ENCODE measurements at regions not wholly inside any gene's neighbourhood (a gene's known extent, or its start where the extent isn't known, plus 50 kb on each side); places are given as distances from the start of the nearest gene placed in this dataset.

- Histone ChIP-seq H3K27me3 (ENCODE audit: control insufficient read depth, insufficient read depth, low read length, poor library complexity, severe bottlenecking) (no peaks in the 10 kb centered on the region), H3K4me1 (ENCODE audit: control insufficient read depth, insufficient read depth, low read length) (peaks cover 7% of the 10 kb centered on the region), H3K9me3 (ENCODE audit: control insufficient read depth, low read length) (no peaks in the 10 kb centered on the region), H3K27ac (ENCODE audit: low read depth, low read length) (no peak overlapping the region), H3K9ac (ENCODE audit: extremely low read depth, low read length, poor library complexity, severe bottlenecking) (no peak overlapping the region), H3K36me3 (ENCODE audit: control insufficient read depth, insufficient read depth, low read length) (no peaks in the 10 kb centered on the region), H3K4me3 (ENCODE audit: low read length) (no peak overlapping the region)
- no peak for DNase-seq
- Mint-ChIP-seq H3K9me3 (peaks cover 4% of the 10 kb centered on the region), H3K36me3 (ENCODE audit: low read depth) (peaks cover 3% of the 10 kb centered on the region), H3K27me3 (ENCODE audit: insufficient read depth) (no peaks in the 10 kb centered on the region), H3K4me3 (no peak overlapping the region), H3K4me1 (peaks cover 23% of the 10 kb centered on the region), H3K27ac (no peak overlapping the region)
- 89 to 100% methylated on average over 4 to 7 of the region's 7 CpGs for WGBS, 2 experiments (ENCODE audit: insufficient coverage in 1 of 2, insufficient read length in 1 of 2)
- TF ChIP-seq CTCF (conservative IDR thresholded peaks at IDR 0.05), result no peak
Observed at GRCh38 chr2:8501061-8501720, 180.7 kb upstream of the ID2 start.

GRCh38 chr2:8502316-8502715 lies 179.5 kb upstream of the ID2 start:
- H3K36me3 ChIP-seq (ENCODE audit: control insufficient read depth, insufficient read depth, low read length), result no peaks in the 10 kb centered on the region
- peaks cover 7% of the 10 kb centered on the region for H3K4me1 ChIP-seq (ENCODE audit: control insufficient read depth, insufficient read depth, low read length)
- Mint-ChIP-seq H3K36me3 (ENCODE audit: low read depth) (peaks cover 4% of the 10 kb centered on the region), H3K27me3 (ENCODE audit: insufficient read depth) (peaks cover under 1% of the 10 kb centered on the region), H3K4me1 (peaks cover 23% of the 10 kb centered on the region), H3K27ac (no peak overlapping the region), H3K4me3 (no peak overlapping the region), H3K9me3 (peaks cover 5% of the 10 kb centered on the region)
- no peaks in the 10 kb centered on the region for H3K9me3 ChIP-seq (ENCODE audit: control insufficient read depth, low read length)
- H3K9ac ChIP-seq (ENCODE audit: extremely low read depth, low read length, poor library complexity, severe bottlenecking), result no peak overlapping the region
- no peak for DNase-seq
- no peak overlapping the region for H3K27ac ChIP-seq (ENCODE audit: low read depth, low read length)
- no peak for TF ChIP-seq CTCF (conservative IDR thresholded peaks at IDR 0.05)
- no peak overlapping the region for H3K4me3 ChIP-seq (ENCODE audit: low read length)
- WGBS, 2 experiments (ENCODE audit: insufficient coverage in 1 of 2, insufficient read length in 1 of 2), result 81 to 91% methylated on average over 3 to 6 of the region's 6 CpGs
- no peaks in the 10 kb centered on the region for H3K27me3 ChIP-seq (ENCODE audit: control insufficient read depth, insufficient read depth, low read length, poor library complexity, severe bottlenecking)

DNA sequence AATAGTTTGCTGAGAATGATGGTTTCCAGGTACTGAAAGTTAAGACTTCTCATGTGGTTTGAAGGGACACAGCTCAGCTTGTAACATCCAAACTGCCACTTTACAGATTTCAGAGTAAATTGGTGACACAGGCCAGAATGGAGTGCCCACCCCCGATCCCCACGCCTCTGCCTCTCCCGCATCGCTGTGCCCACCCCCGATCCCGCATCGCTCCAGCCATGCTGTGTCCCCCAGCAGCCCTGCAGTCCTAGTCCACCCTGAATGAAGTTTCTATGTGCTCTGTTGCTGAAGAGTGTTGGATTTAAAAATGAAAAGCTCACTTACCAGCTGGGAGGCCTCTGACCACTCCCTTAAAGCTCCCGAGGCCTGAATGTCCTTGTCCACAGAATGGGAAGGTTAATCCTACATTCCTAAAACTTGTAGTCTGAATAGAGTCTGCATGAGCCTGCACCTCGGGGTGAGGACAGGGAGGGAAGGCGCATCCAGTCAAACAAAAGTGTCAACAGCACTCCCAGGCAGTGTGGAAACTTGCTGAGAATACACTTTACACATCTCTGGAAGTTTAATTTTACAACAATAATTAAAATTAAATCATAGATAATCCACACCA lies 176.4 kb upstream of the ID2 start:
- Histone ChIP-seq H3K27me3 (ENCODE audit: control insufficient read depth, insufficient read depth, low read length, poor library complexity, severe bottlenecking) (no peaks in the 10 kb centered on the region), H3K4me3 (ENCODE audit: low read length) (no peak overlapping the region), H3K9ac (ENCODE audit: extremely low read depth, low read length, poor library complexity, severe bottlenecking) (no peak overlapping the region), H3K36me3 (ENCODE audit: control insufficient read depth, insufficient read depth, low read length) (no peaks in the 10 kb centered on the region), H3K4me1 (ENCODE audit: control insufficient read depth, insufficient read depth, low read length) (peaks cover 4% of the 10 kb centered on the region), H3K27ac (ENCODE audit: low read depth, low read length) (no peak overlapping the region), H3K9me3 (ENCODE audit: control insufficient read depth, low read length) (peaks cover 7% of the 10 kb centered on the region)
- Mint-ChIP-seq H3K36me3 (ENCODE audit: low read depth) (peaks cover 7% of the 10 kb centered on the region), H3K27me3 (ENCODE audit: insufficient read depth) (peaks cover 1% of the 10 kb centered on the region), H3K27ac (no peak overlapping the region), H3K9me3 (peaks cover 25% of the 10 kb centered on the region), H3K4me3 (no peak overlapping the region), H3K4me1 (peaks cover 16% of the 10 kb centered on the region)
- 81 to 86% methylated on average over 5 to 10 of the region's 10 CpGs for WGBS, 2 experiments (ENCODE audit: insufficient coverage in 1 of 2, insufficient read length in 1 of 2)
- no peak for DNase-seq
- no peak for TF ChIP-seq CTCF (conservative IDR thresholded peaks at IDR 0.05)

Measured in endodermal cell (in vitro differentiated cells).